ENCODE measurements at regions not wholly inside any gene's neighbourhood (a gene's known extent, or its start where the extent isn't known, plus 50 kb on each side); places are given as distances from the start of the nearest gene placed in this dataset.

GRCh38 chr9:28051559-28052503 is 478.6 kb upstream of the C9orf72 start:
- TF ChIP-seq CTCF (IDR thresholded peaks at IDR 0.05), result no peak
- Histone ChIP-seq H3K36me3 (no peaks in the 10 kb centered on the region), H3K9me3 (no peaks in the 10 kb centered on the region), H3K27ac (no peak overlapping the region), H3K27me3 (ENCODE audit: low read depth) (no peaks in the 10 kb centered on the region), H3K4me1 (no peaks in the 10 kb centered on the region), H3K4me3 (no peak overlapping the region)
- intact Hi-C loops (cut with DNase I), result no loop called here
- ATAC-seq, result no peak
- DNase-seq, result no peak

GRCh38 chr9:28053096-28053777 is 480.0 kb upstream of the C9orf72 start:
- H3K27me3 ChIP-seq (ENCODE audit: low read depth), result no peaks in the 10 kb centered on the region
- TF ChIP-seq CTCF (IDR thresholded peaks at IDR 0.05), result no peak
- DNase-seq (no peak), ATAC-seq (no peak)
- no peak overlapping the region for H3K4me3 ChIP-seq
- H3K4me1 ChIP-seq, result no peaks in the 10 kb centered on the region
- H3K36me3 ChIP-seq, result no peaks in the 10 kb centered on the region
- no peak overlapping the region for H3K27ac ChIP-seq
- intact Hi-C loops (cut with DNase I), result no loop called here
- H3K9me3 ChIP-seq, result no peaks in the 10 kb centered on the region

- H3K4me3 ChIP-seq, result no peak overlapping the region
- no peaks in the 10 kb centered on the region for H3K36me3 ChIP-seq
- TF ChIP-seq CTCF (IDR thresholded peaks at IDR 0.05), result no peak
- ATAC-seq (no peak), DNase-seq (no peak)
- no peaks in the 10 kb centered on the region for H3K27me3 ChIP-seq (ENCODE audit: low read depth)
- H3K9me3 ChIP-seq, result no peaks in the 10 kb centered on the region
- H3K4me1 ChIP-seq, result no peaks in the 10 kb centered on the region
- no peak overlapping the region for H3K27ac ChIP-seq
- intact Hi-C loops (cut with DNase I), result no loop called here
Measured at GRCh38 chr9:28056006-28056405, 482.7 kb upstream of the C9orf72 start.

- DNase-seq (no peak), ATAC-seq (no peak)
- Histone ChIP-seq H3K27me3 (ENCODE audit: low read depth) (no peaks in the 10 kb centered on the region), H3K4me3 (no peak overlapping the region), H3K27ac (no peak overlapping the region), H3K36me3 (no peaks in the 10 kb centered on the region), H3K9me3 (no peaks in the 10 kb centered on the region), H3K4me1 (no peaks in the 10 kb centered on the region)
- no peak for TF ChIP-seq CTCF (IDR thresholded peaks at IDR 0.05)
- intact Hi-C loops (cut with DNase I), result no loop called here
Measured at GRCh38 chr9:28056466-28056865, 483.2 kb upstream of the C9orf72 start.

GRCh38 chr9:28059192-28059591 is 485.9 kb upstream of the C9orf72 start:
- Histone ChIP-seq H3K36me3 (no peaks in the 10 kb centered on the region), H3K9me3 (no peaks in the 10 kb centered on the region), H3K27me3 (ENCODE audit: low read depth) (no peaks in the 10 kb centered on the region), H3K27ac (no peak overlapping the region), H3K4me1 (no peaks in the 10 kb centered on the region), H3K4me3 (no peak overlapping the region)
- DNase-seq (no peak), ATAC-seq (no peak)
- TF ChIP-seq CTCF (IDR thresholded peaks at IDR 0.05), result no peak
- intact Hi-C loops (cut with DNase I), result no loop called here
